ENCODE measurements at regions not wholly inside any gene's neighbourhood (a gene's known extent, or its start where the extent isn't known, plus 50 kb on each side); places are given as distances from the start of the nearest gene placed in this dataset.
"Not testable (repeated sequence)": the region's sequence is repeated elsewhere in the genome, so short reads cannot be mapped to it uniquely, and the experiment has no call there.

- DNase-seq: no peak
These were observed 493.8 kb downstream of the MATN1 start for GRCh38 chr1:30229557-30229956.

GRCh38 chr1:30226648-30227047, 496.7 kb downstream of the MATN1 start:
- DNase-seq: no peak

- DNase-seq: no peak
These were observed 498.0 kb downstream of the MATN1 start for GRCh38 chr1:30225357-30225756.

- DNase-seq: no peak
These were observed 503.7 kb downstream of the MATN1 start for GRCh38 chr1:30219675-30220074.

- no peak for DNase-seq
These were observed 504.9 kb downstream of the MATN1 start for GRCh38 chr1:30218438-30218837.

GRCh38 chr1:30216602-30217001, 506.8 kb downstream of the MATN1 start:
- DNase-seq: no peak

- DNase-seq: no peak
These were observed 509.4 kb downstream of the MATN1 start for GRCh38 chr1:30213936-30214335.

GRCh38 chr1:30207962-30208361, 515.4 kb downstream of the MATN1 start:
- not testable (repeated sequence) for DNase-seq

GRCh38 chr1:30206631-30207030, 516.8 kb downstream of the MATN1 start:
- DNase-seq: not testable (repeated sequence)

GRCh38 chr1:30204916-30205315, 518.5 kb downstream of the MATN1 start:
- DNase-seq: not testable (repeated sequence)

- no peak for DNase-seq
These were observed 522.4 kb downstream of the MATN1 start for GRCh38 chr1:30201015-30201414.

GRCh38 chr1:30200161-30200560, 523.2 kb downstream of the MATN1 start:
- DNase-seq: no peak

- DNase-seq: no peak
These were observed 523.8 kb downstream of the MATN1 start for GRCh38 chr1:30199563-30199962.

GRCh38 chr1:30198795-30199403, 524.5 kb downstream of the MATN1 start:
- no peak for DNase-seq

GRCh38 chr1:30198451-30198760, 525.0 kb downstream of the MATN1 start:
- no peak for DNase-seq

GRCh38 chr1:30197639-30198450, 525.5 kb downstream of the MATN1 start:
- DNase-seq: no peak

- DNase-seq: no peak
These were observed 526.3 kb downstream of the MATN1 start for GRCh38 chr1:30196872-30197638.

GRCh38 chr1:30196457-30196856, 526.9 kb downstream of the MATN1 start:
- DNase-seq: no peak

- DNase-seq: no peak
These were observed 527.8 kb downstream of the MATN1 start for GRCh38 chr1:30195424-30196134.

- DNase-seq: no peak
These were observed 528.5 kb downstream of the MATN1 start for GRCh38 chr1:30194741-30195423.

- DNase-seq: no peak
These were observed 529.3 kb downstream of the MATN1 start for GRCh38 chr1:30194046-30194619.

- no peak for DNase-seq
These were observed 530.3 kb downstream of the MATN1 start for GRCh38 chr1:30192969-30193630.
